Endothelial cell of umbilical vein (primary cell): ENCODE measurements at regions not wholly inside any gene's neighbourhood (a gene's known extent, or its start where the extent isn't known, plus 50 kb on each side); places are given as distances from the start of the nearest gene placed in this dataset.

Experiments
- EZH2 ChIP-seq: IDR thresholded peaks from 2 replicates; pipeline ENCODE4 v1.6.1; 2012; ENCODE audit warnings: borderline replicate concordance, low read depth, mild to moderate bottlenecking, moderate library complexity, low read length, inconsistent platforms; ENCODE audit not compliant: severe bottlenecking
- JUN ChIP-seq: IDR thresholded peaks from 2 replicates; pipeline ENCODE4 v1.6.1; 2011; ENCODE audit warnings: borderline replicate concordance, low read depth; ENCODE audit not compliant: insufficient read length, insufficient read depth
- MYC ChIP-seq: IDR thresholded peaks from one replicate; pipeline ENCODE4 v1.6.1; 2011; ENCODE audit warnings: mild to moderate bottlenecking, low read depth, low read length
- POLR2A ChIP-seq: IDR thresholded peaks from 2 replicates; pipeline ENCODE4 v1.6.1; 2012; ENCODE audit warnings: low read depth, mild to moderate bottlenecking, control low read depth, low read length
- TF ChIP-seq, protein P1 (sequence below), 2 donors: IDR thresholded peaks; 1 replicate in 1 of 2; 2 replicates in 1 of 2; pipeline ENCODE4 v1.5.1; 2011; ENCODE audit warnings: low read length in 2 of 2, mild to moderate bottlenecking in 2 of 2, moderate library complexity in 2 of 2, control low read depth in 1 of 2, inconsistent platforms in 1 of 2, low read depth in 1 of 2; ENCODE audit not compliant: insufficient read depth in 1 of 2; ENCODE audit errors: extremely low read depth in 1 of 2

DNA sequence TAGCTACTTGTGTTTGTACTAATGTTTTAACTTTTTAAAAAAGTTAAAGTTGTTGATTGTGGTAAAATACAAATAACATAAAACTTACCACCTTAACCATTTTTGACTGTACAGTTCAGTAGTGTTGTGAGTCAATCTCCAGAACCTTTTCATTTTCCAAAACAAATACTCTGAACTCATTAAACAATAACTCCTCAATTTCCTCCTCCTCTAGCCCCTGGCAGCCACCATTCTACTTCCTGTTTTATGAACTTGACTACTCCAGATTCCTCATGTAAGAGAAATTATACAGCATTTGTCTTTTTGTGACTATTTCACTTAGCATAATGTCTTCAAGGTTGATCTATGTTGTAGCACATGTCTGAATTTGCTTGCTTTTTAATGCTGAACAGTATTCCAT, 299.1 kb upstream of the AMIGO2 start:
- no peak for TF ChIP-seq EZH2
- TF ChIP-seq JUN: no peak
- TF ChIP-seq, protein P1, sequence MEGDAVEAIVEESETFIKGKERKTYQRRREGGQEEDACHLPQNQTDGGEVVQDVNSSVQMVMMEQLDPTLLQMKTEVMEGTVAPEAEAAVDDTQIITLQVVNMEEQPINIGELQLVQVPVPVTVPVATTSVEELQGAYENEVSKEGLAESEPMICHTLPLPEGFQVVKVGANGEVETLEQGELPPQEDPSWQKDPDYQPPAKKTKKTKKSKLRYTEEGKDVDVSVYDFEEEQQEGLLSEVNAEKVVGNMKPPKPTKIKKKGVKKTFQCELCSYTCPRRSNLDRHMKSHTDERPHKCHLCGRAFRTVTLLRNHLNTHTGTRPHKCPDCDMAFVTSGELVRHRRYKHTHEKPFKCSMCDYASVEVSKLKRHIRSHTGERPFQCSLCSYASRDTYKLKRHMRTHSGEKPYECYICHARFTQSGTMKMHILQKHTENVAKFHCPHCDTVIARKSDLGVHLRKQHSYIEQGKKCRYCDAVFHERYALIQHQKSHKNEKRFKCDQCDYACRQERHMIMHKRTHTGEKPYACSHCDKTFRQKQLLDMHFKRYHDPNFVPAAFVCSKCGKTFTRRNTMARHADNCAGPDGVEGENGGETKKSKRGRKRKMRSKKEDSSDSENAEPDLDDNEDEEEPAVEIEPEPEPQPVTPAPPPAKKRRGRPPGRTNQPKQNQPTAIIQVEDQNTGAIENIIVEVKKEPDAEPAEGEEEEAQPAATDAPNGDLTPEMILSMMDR (IDR thresholded peaks at IDR 0.05; ENCODE audit: extremely low read depth in 1 of 2, insufficient read depth in 1 of 2, low read depth in 1 of 2, low read length in 2 of 2): no peak
- TF ChIP-seq MYC: no peak
- TF ChIP-seq POLR2A: no peak
